ENCODE measurements at regions not wholly inside any gene's neighbourhood (a gene's known extent, or its start where the extent isn't known, plus 50 kb on each side); places are given as distances from the start of the nearest gene placed in this dataset.

DNA sequence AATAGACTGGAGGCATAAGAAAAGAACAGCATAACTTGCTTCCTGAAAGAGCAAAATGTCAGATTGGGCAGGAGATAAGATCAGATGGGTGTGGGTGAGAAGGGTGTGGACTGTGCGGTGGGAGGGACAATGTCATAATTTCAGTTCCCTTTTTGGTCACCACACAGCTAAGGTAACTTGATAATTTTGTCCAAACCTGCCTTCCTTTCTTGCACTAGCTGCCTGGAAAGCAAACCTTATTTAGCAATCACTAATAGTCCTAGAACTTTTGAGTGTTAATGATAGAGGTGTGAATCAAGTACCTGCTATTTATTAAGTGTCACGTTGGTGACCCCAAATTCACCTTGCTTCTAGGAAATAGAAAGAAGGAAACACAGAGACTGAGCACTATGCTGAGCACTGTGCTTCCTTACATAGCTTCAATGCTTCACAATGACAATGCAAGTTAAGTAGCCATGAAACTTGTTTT, 72.4 kb upstream of the SP4 start:
- DNase-seq (ENCODE audit: low read depth in 4 of 4, low spot score in 2 of 4), result no peak

DNA sequence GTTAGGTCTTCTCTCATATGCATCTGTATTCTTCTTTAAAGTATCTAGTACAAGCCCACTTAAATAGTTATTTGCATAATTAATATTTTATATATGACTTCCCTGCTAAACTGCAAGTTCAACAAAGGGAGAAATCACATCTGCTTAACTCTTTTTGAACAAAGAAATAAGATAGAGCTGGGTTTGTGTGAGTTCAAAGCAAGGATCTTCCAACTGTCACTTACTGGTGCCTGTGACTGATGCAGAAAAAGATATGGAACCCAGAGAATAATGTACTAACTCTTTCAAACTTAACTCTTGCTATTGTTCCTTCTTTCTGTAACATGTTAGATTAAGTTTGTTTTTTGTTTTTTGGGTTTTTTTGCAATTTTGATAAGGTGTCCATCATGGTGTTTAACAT, 71.3 kb upstream of the SP4 start:
- no peak for DNase-seq (ENCODE audit: low read depth in 4 of 4, low spot score in 2 of 4)

DNA sequence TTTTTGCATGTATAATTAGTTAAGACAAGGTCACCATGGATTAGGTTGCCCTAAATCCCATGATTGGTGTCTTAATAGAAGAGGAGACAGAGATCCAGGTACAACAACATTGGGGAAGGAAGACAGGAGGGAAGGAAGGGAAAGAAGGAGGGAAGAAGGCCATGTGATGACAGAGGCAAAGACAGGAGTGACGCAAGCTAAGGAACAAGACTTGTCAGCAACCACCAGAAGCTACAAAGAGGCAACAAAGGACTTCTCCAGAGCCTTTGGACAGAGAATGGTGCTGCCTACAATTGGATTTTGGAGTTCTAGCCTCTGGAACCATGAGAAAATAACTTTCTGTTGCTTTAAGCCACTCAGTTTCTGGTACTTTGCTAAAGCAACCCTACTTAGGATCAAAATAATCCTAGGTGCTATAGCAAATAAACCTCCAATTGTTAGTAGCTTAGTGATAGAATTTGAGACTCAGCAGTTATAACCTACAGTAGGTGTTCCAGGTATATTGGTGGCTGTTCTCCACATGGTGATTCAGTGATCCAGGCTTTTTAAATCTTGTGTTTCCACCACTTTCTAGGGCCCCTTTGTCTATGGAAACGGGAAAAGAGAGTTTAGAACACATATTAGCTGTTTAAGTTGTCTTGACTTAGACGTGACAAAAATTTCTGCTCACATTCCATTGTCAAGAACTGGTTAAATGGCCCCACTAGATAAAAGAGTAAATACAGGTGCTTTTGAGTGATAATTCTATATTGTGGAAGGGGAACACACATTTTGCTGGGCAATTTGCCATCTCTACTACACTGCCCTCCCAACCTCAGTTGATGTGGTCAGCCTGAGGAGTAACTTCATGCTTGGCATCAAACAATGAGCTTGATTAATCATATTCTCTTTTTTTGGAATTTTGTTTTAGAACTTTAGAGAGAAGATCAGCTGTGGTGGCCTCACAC, 70.5 kb upstream of the SP4 start:
- no peak for DNase-seq (ENCODE audit: low read depth in 4 of 4, low spot score in 2 of 4)

DNA sequence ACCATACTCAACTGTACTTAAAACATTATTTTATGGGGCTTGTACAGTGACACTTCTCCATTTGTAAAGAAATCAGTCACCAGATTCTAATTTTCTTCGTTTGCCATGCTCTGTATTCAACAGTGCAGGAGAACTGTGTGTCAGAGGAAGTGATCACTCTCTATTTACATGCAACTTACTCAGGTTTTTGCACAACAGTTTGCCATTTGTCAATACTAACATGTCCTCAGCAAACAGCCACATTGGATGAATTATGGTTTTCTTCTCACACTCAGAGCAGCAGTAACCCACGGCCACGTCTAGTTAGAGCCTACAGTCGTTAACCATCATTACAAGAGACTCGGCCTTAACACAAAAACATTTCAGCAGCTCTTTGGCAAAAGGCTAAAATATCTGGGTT, 69.2 kb upstream of the SP4 start:
- no peak for DNase-seq (ENCODE audit: low read depth in 4 of 4, low spot score in 2 of 4)

DNA sequence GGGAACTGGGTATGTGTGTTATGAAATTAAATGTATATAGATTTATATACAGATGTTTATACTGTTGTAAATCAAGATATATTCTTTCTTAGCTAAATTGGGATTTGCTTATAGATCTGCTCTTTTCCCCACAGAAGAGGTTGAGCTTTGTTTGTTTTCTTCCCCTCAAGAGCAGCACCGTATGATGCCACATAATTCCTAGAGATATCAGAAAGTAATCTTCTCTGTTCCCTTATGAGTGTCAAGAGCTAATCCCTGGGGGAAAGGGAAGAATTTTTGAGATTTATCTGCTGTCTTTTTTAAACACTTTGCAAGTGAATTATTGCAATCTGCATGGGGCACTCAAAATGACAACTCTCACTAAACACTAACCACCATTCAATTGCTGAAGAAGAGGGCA, 68.7 kb upstream of the SP4 start:
- no peak for DNase-seq (ENCODE audit: low read depth in 4 of 4, low spot score in 2 of 4)

DNA sequence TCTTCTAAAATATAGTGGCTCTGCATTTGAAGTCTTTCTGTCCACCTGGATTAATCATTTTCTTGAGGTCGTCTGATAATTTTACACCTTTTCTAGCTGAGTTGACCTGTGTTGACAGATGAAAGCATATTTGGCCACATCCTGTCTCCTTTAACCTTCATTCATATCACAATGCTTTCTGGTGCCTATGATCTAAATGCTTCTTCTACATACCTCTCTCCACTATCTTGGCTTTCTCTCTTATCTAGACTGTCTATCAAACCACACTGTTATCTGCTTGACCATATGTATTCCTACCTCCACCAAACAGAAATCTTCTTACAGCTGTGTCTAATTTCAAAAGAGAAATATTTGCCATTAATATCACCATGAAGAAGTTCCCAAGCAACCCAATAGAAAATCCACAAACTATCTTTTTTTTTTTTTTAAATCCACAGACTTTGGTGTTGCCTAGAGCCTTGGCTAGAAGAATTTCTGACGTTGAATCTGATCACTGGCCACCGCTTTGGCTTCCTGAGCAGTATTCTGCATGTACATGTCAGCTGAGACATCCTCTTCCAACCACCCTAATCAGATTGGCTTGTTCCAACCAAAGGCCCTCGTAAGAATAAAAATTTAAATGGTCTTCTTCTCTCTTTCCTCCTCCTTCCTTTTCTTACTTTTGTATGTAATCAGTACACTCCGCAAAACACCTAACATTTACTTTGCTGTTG, 66.3 kb upstream of the SP4 start:
- DNase-seq (ENCODE audit: low read depth in 4 of 4, low spot score in 2 of 4), result no peak

DNA sequence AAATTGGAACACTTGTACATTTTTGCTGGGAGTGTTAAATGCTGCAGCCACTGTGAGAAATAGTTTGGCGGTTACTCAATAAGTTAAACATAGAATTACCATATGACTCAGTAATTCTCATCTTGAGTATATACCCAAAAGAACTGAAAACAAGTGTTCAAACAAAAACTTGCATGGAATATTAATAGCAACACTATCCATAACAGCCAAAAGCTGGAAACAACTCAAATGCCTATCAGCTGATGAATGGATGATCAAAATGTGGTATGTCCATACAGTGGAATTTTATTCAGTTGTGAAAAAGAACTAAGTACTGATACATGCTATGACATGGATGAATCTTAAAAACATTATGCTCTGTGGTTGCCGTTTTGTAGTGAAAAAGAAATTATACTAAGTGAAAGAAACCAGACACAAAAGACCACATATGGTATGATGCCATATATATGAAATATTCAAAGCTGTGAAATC, 63.0 kb upstream of the SP4 start:
- DNase-seq (ENCODE audit: low read depth in 4 of 4, low spot score in 2 of 4), result no peak

DNA sequence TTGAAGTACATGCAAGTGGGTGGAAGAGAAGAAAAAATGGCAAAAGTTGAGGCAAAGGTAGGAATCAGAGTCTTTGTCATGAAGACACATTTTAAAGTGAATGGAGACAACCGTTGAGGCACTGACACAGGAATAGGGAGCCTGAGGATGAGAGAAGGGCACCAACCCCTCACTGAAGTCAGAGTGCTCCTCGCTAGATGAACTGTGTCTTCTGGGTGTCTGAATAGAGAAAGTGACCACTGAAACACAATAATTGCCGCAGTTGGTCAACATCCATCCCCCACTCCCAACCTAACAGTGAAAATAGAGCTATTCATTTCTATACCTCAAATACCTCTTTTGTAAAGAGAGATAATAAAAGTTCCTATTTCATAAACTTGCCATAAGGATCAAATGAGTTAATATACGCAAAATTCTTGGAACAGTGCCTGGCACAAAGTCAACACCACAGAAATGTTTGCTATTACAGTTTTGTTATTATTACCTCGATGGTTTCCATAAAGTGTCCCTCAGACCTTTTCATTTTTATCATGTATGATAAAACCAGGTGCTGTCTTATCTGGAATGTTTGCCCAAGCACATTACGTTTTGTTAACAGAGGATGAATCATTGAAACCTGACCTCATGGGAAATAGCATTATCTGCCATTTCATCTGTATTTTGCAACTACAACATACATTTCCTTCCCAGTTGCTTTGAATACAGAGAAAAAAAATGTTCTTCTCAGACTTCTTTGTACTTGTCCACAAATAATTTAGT, 61.8 kb upstream of the SP4 start:
- no peak for DNase-seq (ENCODE audit: low read depth in 4 of 4, low spot score in 2 of 4)

DNA sequence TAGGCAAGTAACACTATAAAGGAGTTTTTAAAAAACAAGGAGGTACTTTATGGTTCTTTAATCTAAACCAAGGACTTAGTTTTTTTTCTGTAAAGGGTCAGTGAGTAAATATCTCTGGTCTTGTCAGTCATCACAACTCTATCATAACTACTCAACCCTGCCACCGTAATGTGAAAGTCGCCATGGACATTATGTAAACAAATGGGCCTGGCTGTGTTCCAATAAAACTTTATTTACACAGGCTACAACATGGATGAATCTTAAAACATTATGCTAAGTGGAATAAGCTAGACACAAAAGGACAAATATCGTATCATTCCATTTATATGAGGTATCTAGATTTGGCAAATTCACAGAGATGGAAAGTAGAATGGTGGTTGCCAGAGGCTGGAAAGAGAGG, 60.8 kb upstream of the SP4 start:
- DNase-seq (ENCODE audit: low read depth in 4 of 4, low spot score in 2 of 4), result no peak

DNA sequence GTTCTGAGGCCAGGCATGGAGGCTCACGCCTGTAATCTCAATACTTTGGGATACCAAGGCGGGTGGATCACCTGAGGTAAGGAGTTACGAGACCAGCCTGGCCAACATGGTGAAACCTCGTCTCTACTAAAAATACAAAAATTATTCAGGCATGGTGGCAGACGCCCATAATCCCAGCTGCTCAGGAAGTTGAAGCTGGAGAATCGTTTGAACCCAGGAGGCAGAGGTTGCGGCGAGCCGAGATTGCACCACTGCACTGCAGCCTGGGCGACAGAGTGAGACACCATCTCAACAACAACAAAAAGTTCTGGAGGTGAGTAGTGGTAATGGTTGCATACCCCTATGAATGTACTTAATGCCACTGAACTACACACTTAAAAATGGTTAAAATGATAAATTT, 60.3 kb upstream of the SP4 start:
- no peak for DNase-seq (ENCODE audit: low read depth in 4 of 4, low spot score in 2 of 4)

DNA sequence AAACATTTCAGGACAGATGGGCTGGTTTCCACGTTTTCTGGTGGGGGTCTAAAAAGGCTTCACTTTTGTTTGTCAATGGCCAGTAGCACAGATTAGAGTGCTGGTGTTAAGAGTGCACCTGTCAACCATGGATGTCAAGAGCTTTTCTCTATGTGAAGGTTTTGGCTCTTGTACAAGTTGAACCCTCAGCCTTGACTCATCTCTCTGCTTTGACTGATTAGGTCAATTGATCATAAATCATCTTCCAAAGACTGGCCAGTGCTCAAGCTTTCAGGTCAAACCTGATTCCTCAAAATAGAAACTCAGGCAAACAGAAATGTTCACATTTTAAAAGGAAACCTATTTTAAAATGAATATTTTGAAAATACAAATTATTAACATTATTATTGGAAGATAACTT, 59.6 kb upstream of the SP4 start:
- no peak for DNase-seq (ENCODE audit: low read depth in 4 of 4, low spot score in 2 of 4)

DNA sequence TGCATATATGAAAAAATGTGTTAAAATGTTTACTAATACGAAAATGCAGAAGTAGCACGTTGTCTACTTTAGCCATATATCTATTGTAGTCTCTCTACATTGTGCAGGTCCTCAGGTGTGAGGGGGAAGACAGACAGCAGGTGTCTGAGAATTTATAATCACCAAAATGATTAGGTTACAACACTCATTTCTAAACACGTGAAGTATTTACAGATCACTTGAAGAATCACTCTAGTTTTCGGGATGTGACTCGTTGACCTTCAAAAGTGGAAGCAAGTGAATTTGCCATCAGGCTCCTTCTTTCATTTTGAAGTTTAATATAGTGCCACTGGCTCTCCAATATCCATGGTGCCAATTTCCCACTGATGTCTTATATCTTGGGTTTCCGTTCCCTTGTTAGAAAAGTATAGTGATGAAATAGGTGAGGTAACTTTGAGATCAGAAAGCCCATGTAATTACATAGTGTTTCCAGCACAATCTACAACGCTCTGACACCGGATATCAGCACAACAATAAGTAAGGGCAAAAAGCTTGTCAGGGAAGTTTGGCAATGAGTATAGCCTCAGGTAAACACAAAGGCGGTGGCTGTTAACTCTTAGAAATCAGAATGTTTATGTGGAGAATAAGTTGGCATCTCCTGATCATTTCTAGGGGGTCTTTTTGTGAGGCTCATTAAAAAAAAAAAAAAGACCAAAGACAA, 57.5 kb upstream of the SP4 start:
- no peak for DNase-seq (ENCODE audit: low read depth in 4 of 4, low spot score in 2 of 4)

DNA sequence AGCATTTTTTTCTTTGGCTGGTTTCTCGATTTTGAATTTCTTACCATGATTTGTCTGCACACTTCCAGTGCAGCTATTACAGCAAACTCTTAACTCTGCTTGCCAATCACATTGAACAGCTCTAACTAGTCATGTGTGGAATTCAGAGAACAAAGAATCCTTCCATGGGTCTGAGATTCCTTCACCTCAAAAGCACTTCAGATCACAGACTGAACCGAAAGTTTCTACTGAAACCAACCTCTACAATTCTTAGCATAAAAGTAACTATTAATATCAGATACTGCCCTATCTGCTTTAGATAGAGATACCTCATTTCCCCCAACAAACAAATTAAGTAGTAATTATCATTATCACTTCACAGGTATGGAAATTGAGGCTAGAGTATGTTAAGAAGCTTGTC, 56.5 kb upstream of the SP4 start:
- DNase-seq (ENCODE audit: low read depth in 4 of 4, low spot score in 2 of 4), result no peak

DNA sequence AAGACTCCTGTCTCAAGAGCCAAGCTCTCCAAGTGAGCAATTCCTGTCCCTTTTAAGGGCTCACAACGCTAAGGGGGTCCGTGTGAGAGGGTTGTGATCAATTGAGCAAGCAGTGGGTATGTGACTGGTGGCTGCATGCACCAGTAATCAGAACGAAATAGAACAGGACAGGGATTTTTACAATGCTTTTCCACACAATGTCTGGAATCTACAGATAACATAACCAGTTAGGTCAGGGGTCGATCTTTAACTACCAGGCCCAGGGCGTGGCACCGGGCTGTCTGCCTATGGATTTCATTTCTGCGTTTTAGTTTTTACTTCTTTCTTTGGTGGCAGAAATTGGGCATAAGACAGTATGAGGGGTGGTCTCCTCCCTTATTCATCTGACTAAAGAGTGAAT, 54.9 kb upstream of the SP4 start:
- DNase-seq (ENCODE audit: low read depth in 4 of 4, low spot score in 2 of 4), result no peak

DNA sequence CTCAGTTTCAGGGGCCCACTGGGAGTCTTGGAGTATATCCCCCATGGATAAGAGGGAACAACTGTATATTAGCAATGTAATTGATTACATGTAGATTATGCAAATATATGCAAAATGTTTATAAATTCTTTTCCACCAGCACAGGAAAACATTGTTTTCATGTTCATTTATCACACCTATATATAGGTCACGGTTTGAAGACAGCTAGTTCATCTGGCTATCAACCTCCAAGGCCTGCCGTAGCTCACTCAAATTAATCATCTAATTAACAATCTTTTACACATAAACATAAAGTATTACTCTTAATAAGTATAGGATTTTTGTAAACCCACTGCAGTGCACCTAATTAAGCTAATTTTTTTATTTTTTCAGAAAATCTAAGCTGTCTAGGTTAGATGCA, 53.7 kb upstream of the SP4 start:
- no peak for DNase-seq (ENCODE audit: low read depth in 4 of 4, low spot score in 2 of 4)

DNA sequence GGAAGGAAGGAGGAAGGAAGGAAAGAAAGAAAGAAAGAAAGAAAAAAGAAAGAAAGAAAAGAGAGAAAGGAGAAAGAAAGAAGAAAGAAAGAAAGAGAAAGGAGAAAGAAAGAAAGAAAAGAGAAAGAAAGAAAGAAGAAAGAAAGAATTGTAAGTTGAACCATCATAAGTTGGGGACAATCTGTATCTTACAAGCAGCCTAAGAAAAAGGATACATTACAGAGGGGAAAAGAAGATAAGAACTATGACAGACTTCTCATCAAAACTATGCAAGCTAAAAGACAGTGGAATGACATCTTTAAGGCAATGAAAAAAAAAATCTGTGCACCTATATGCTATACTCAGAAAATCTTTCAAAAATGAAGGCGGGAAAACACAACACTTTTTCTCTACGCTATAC, 50.3 kb upstream of the SP4 start:
- no peak for DNase-seq (ENCODE audit: low read depth in 4 of 4, low spot score in 2 of 4)
